ENCODE measurements at regions not wholly inside any gene's neighbourhood (a gene's known extent, or its start where the extent isn't known, plus 50 kb on each side); places are given as distances from the start of the nearest gene placed in this dataset.

DNA sequence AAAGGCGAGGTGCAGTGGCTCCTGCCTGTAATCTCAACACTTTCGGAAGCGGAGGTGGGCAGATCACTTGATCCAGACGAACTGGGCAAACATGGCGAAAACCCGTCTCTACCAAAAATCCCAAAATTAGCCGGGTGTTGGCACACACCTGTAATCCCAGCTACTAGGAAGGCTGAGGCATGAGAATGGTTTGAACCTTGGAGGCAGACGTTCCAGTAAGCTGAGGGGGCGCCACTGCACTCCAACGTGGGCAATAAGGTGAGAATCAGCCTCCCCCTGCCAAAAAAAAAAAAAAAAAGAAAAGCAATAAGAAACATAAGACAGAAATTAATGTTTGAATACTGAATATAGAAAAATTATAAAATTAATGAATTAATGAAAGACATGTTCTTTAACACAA, 928.7 kb downstream of the LRFN5 start:
- Histone ChIP-seq H3K36me3 (ENCODE audit: control insufficient read depth, insufficient read depth, low read length) (no peaks in the 10 kb centered on the region), H3K27me3 (ENCODE audit: control insufficient read depth, insufficient read depth, low read length) (no peaks in the 10 kb centered on the region), H3K4me3 (ENCODE audit: low read depth, low read length) (no peak overlapping the region)
- FAIRE-seq (no peak), DNase-seq (ENCODE audit: low read depth) (no peak)
- TF ChIP-seq, protein P1, sequence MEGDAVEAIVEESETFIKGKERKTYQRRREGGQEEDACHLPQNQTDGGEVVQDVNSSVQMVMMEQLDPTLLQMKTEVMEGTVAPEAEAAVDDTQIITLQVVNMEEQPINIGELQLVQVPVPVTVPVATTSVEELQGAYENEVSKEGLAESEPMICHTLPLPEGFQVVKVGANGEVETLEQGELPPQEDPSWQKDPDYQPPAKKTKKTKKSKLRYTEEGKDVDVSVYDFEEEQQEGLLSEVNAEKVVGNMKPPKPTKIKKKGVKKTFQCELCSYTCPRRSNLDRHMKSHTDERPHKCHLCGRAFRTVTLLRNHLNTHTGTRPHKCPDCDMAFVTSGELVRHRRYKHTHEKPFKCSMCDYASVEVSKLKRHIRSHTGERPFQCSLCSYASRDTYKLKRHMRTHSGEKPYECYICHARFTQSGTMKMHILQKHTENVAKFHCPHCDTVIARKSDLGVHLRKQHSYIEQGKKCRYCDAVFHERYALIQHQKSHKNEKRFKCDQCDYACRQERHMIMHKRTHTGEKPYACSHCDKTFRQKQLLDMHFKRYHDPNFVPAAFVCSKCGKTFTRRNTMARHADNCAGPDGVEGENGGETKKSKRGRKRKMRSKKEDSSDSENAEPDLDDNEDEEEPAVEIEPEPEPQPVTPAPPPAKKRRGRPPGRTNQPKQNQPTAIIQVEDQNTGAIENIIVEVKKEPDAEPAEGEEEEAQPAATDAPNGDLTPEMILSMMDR (IDR thresholded peaks at IDR 0.05; ENCODE audit: insufficient read depth, low read length, severe bottlenecking): no peak

DNA sequence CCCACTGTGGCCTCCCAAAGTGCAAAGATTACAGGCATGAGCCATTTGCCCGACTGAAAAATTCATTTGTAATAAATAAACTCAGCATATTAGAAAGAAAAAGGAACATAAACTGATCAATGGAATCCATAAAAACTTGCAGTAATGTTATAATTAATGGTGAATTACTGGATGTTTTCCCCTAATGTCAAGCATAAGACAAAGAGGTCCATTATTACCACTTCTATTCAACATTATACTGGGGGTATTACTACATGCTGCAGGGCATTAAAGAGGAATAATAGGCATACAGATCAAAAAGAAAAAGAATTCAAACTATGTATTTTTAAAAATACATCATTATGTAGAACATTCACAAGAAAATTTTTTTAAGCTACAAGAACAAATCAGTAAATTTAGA, 926.8 kb downstream of the LRFN5 start:
- no peaks in the 10 kb centered on the region for H3K36me3 ChIP-seq (ENCODE audit: control insufficient read depth, insufficient read depth, low read length)
- no peaks in the 10 kb centered on the region for H3K27me3 ChIP-seq (ENCODE audit: control insufficient read depth, insufficient read depth, low read length)
- FAIRE-seq (no peak), DNase-seq (ENCODE audit: low read depth) (no peak)
- TF ChIP-seq, protein P1 (IDR thresholded peaks at IDR 0.05; ENCODE audit: insufficient read depth, low read length, severe bottlenecking): no peak
- H3K4me3 ChIP-seq (ENCODE audit: low read depth, low read length): no peak overlapping the region

DNA sequence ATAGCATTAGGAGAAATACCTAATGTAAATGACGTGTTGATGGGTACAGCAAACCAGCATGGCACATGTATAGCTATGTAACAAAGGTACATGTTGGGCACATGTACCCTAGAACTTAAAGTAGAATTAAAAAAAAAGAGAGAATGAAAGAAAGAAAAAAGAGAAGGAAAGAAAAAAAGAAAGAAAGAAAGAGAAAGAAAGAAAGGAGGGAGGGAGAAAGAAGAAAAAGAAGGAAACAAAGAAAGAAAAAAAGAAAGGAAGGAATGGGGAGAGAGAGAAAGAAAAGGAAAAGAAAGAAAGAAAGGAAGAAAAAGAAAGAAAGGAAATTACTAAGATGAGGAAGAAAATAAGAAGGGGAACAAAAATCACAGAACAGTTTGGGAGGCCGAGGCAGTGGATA, 925.5 kb downstream of the LRFN5 start:
- no peak for FAIRE-seq

DNA sequence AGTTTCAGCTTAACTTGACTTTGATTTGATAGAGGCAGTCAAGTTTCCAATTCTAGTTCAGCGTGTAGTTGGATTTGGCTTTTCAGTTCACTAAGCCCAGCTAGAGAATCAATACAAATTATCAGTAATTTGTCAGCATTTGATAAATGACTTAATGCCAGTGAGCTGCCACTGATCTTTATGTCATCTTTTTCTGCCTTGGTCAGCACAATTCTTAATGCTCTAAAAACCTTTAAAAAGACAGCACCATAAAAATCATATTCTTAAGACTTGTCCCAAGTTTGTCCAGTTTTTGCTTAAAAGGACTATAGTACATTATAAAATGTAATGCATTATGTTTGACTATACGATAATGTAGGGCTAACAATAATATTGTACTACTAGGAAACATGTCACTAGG, 920.5 kb downstream of the LRFN5 start:
- no peaks in the 10 kb centered on the region for H3K27me3 ChIP-seq (ENCODE audit: control insufficient read depth, insufficient read depth, low read length)
- DNase-seq (ENCODE audit: low read depth) (no peak), FAIRE-seq (no peak)
- H3K4me3 ChIP-seq (ENCODE audit: low read depth, low read length): no peak overlapping the region
- TF ChIP-seq, protein P1 (IDR thresholded peaks at IDR 0.05; ENCODE audit: insufficient read depth, low read length, severe bottlenecking): no peak
- no peaks in the 10 kb centered on the region for H3K36me3 ChIP-seq (ENCODE audit: control insufficient read depth, insufficient read depth, low read length)

More for the DNA sequence above, 925.5 kb downstream of the LRFN5 start:
- no peaks in the 10 kb centered on the region for H3K36me3 ChIP-seq (ENCODE audit: control insufficient read depth, insufficient read depth, low read length)
- H3K4me3 ChIP-seq (ENCODE audit: low read depth, low read length): no peak overlapping the region
- no peaks in the 10 kb centered on the region for H3K27me3 ChIP-seq (ENCODE audit: control insufficient read depth, insufficient read depth, low read length)
- DNase-seq (ENCODE audit: low read depth): no peak
- TF ChIP-seq, protein P1 (IDR thresholded peaks at IDR 0.05; ENCODE audit: insufficient read depth, low read length, severe bottlenecking): no peak

DNA sequence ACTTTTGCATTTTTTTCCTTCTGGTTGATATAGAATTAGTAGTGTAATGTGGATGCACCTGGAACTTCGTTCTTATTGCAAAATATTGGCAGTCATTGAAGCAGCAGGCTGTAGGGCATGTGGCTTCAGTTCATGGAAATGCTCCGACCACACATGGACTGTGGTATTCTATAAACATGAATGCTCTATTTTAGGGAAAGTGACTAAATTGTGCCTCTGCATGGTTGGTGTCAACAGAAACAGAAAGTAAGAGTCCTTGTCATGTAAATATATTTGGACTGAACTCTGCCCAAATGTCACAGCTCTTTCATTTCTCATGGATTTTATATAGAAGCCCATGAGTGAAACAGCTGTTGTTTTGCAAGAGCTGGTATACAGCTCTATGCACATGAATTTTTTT, 917.0 kb downstream of the LRFN5 start:
- H3K27me3 ChIP-seq (ENCODE audit: control insufficient read depth, insufficient read depth, low read length): no peaks in the 10 kb centered on the region
- no peak overlapping the region for H3K4me3 ChIP-seq (ENCODE audit: low read depth, low read length)
- H3K36me3 ChIP-seq (ENCODE audit: control insufficient read depth, insufficient read depth, low read length): no peaks in the 10 kb centered on the region
- FAIRE-seq (no peak), DNase-seq (ENCODE audit: low read depth) (no peak)
- TF ChIP-seq, protein P1 (IDR thresholded peaks at IDR 0.05; ENCODE audit: insufficient read depth, low read length, severe bottlenecking): no peak

DNA sequence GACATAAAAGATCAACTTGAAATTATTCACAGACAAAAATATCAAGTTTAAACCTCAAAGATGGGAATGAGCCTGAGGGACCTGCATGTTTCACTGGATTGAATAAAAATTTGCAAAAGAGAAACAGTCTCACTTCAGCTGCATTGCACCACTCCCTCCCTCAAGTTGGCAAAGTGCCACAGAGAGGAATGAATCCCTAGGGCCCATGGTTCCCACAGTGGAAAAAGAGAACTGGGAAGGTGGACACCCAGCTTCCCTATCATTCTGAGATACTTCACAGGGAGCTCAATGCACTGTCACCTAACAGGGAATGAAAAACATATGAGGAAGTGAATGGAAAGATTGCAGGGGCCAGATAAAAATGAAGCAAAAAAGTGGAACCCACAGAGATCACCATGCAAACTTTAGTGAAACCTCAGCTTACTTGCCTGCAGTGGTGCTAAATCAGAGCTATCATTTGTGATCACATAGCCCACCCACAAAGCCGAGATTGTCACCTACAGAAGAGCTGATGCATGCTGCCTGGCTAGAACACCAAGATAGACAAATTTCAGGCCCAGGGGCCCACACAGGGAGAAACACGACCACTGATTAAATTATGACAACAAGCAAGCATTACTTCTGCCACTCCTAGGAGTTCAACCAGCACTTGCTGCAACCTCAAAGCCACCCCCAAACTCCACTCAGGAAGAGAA, 911.3 kb downstream of the LRFN5 start:
- Histone ChIP-seq H3K4me3 (ENCODE audit: low read depth, low read length) (no peak overlapping the region), H3K27me3 (ENCODE audit: control insufficient read depth, insufficient read depth, low read length) (no peaks in the 10 kb centered on the region), H3K36me3 (ENCODE audit: control insufficient read depth, insufficient read depth, low read length) (no peaks in the 10 kb centered on the region)
- FAIRE-seq (no peak), DNase-seq (ENCODE audit: low read depth) (no peak)
- TF ChIP-seq, protein P1 (IDR thresholded peaks at IDR 0.05; ENCODE audit: insufficient read depth, low read length, severe bottlenecking): no peak
